ENCODE measurements at regions not wholly inside any gene's neighbourhood (a gene's known extent, or its start where the extent isn't known, plus 50 kb on each side); places are given as distances from the start of the nearest gene placed in this dataset.

DNA sequence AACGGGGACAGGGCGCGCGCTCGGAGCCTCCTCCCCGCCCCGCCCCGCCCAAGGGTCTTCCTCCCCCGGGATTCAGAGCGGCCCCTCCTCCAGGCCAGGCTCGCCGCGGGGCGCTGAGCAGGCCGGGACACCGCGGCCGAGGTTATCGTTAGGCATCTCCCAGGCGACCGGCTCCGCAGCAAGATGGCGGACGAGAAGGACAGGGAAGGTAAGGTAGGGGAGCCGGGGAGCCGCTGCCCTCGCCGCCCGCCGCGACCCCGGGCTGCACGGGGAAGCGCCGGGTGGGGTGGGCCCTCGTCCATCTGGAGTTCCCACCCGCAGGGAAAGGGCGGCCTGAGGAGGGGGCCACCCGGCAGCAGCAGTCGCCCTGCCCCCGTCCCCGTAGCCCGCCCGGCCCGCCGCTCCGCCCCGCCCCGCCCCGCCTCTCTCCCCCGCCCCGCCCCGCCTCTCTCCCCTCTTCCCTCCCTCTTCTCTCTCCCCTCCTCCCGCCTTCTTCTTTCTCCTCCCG lies 105.9 kb upstream of the HNRNPU start:
- DNase-seq = peak; percentile 95

DNA sequence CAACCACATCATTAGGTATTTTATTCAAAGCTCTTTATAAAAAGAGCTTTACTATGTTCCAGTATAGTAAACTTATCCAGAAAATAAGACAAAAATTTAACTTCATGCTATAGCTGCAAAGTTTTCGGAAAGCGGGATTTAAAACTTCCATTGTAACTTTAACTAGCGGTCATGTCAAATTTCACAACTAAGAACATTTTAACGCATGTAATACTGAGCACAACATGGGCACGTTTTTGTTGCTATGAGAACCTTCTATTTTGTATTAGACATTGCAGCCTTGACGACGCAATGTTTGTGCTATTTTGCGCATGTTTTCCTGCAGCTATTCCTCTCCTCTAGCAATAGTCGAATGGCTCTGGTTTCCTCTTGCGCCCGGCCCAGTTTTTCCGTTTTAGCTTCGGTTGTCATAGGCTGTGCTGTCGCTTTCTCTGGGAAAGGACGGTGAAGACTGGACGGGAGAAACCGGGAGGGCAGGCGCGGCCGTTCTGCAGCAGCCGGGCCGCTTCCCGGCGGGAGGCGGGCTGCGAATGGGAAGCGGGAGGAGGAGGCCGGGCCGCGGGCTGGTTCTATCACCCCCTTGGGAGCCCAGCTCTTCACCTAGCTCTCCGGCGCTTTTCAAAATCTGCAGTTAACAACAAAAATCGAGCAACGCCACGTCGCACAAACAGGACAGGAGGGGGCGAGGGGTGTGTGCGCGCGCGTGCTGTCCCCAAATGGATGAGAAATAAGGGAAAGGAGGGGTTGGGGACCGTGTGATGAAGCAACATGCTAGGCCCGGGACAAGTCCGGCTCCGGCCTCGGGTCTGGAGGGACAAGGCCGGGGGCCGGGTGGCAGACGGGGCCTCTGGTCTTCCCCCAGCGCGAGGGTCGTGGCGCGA lies 105.3 kb upstream of the HNRNPU start:
- DNase-seq = peak; percentile 86

GRCh38 chr1:244968881-244969280 lies 104.5 kb upstream of the HNRNPU start:
- no peak for DNase-seq

GRCh38 chr1:244968471-244968871 lies 104.1 kb upstream of the HNRNPU start:
- DNase-seq = no peak

DNA sequence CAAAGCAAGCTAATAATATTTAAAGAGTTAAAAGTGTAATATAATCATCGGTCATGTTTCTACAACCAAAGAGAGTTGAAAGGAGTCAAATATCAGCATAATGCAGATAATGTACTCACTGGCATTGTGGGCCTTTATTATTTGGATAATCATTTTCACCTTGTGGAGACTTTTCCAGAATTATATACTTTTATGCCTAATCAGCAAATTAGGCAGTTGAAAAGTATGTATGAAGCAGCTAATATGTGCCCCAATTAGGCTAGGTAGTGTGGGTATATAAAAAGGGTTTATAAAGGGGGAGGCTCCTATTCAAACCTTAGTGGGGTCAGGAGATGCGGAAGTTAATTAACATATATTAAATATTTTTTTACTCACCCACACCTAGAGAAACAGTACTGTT lies 102.8 kb upstream of the HNRNPU start:
- no peak for DNase-seq

DNA sequence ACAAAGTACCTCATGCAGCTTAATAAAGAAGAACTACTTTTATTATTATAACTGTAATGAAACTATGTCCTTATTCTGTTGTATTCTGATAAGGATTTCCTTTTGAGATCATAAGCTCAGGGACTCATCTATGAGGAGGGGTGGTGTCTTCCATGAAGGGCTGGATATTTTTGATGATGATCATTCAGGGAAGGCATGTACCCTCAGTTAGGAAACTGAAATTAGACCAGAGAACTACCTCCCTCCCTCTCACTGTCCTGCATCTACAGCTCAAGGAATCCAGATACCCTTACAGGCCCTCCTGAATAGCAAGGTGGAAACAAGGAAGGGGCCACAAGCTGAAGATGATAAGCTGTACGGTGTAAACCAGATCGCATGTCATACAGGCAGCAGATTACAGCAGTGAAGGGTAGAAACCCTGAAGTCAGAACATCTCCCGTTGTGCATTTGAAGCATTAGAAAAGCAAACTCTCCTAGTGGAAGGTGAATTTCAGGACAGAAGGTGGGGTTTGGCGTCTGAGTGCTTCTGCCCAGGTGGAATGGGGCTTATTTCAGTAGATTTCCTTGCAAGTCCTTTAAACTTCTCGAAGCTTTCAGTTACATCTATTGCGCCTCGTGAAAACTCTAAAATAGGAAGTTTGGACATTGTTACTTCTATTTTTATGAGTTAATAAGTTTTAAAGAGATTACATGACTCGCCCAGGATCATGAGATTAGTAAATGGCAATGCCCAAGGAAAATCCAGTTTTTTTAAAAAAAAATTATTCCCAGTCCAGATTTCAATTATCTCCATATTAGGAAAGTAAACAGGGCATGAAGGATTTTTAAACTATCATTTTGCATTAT lies 101.1 kb upstream of the HNRNPU start:
- DNase-seq = no peak

GRCh38 chr1:244964112-244964971 lies 100.0 kb upstream of the HNRNPU start:
- DNase-seq = no peak

GRCh38 chr1:244963231-244963826 lies 99.0 kb upstream of the HNRNPU start:
- DNase-seq = no peak

DNA sequence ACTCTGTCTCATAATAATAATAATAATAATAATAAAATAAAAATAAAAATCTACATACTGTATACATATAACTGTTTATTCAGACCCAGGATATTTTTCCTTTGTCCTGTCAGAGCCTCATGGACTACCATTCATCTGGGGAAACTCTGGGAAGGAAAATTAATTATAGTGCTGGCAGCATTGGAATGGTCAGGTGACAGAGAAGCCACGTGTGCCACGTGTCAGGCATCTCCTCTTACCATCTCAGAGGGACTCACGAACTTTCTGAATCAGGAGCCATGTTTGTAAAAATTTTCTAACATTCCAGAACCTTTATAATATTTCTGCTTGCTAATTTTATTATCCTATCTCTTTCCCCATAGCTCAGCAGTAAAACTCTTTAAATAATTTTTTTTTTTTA lies 97.8 kb upstream of the HNRNPU start:
- DNase-seq = peak; percentile 32

- DNase-seq = no peak
Measured at GRCh38 chr1:244960904-244961303, 96.6 kb upstream of the HNRNPU start.

- DNase-seq = no peak
Measured at GRCh38 chr1:244958593-244958992, 94.2 kb upstream of the HNRNPU start.

GRCh38 chr1:244957525-244957924 lies 93.2 kb upstream of the HNRNPU start:
- no peak for DNase-seq

DNA sequence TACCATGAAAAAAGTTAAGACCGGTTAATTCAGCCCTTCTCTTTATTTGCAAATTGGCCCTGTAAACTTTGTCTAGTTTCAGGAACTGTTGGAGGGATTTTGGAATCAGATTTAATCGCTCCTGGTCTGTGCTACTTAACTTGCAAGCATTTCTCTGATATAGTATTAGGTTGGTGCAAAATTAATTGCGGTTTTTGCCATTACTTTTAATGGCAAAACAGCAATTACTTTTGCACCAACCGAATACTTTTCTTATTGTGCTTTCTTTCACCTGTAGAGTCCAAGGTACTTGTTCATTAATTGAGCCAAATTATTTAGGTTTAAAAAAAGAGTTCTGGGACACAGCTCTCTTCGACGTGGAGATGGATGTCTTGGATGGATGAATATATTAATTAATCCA lies 92.8 kb upstream of the HNRNPU start:
- no peak for DNase-seq

- DNase-seq = no peak
Measured at GRCh38 chr1:244955661-244956060, 91.3 kb upstream of the HNRNPU start.

- DNase-seq = no peak
Measured at GRCh38 chr1:244954359-244954758, 90.0 kb upstream of the HNRNPU start.

DNA sequence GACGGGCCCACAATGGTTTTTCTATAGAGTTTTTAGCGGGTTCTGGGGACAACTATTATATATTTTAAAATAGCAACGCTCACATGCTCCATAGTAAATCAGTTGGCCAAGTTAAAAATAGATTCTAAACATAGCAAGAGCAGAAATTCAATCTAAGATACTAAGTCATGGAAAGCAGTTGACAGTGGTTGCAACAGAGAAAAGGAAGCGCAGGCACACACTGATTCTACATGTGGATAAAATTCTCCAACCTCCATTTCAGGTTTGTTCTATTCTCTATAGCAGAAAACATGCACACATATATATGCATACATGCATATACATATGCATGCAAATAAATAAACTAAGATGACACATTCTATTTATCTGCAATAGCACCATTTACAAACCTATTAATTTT lies 89.6 kb upstream of the HNRNPU start:
- no peak for DNase-seq

DNA sequence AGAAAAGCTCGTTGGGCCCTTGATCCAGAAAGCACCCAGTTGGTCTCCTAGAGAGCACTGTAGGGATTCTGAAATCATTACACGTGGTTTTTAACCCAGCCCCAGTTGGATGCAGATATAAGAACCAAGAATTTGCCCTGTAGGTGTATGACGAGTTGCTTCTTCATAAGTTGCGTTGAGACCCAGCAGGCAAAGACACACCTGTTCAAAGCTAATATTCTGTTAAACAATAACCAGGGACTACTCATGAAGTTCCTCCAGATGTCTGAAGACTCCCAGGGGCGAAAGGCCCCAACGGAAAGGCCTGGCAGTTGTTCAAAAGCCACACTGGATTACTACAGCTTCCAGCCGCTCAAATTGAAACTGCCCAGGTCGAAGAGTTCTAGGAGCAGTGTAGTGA lies 88.6 kb upstream of the HNRNPU start:
- no peak for DNase-seq

DNA sequence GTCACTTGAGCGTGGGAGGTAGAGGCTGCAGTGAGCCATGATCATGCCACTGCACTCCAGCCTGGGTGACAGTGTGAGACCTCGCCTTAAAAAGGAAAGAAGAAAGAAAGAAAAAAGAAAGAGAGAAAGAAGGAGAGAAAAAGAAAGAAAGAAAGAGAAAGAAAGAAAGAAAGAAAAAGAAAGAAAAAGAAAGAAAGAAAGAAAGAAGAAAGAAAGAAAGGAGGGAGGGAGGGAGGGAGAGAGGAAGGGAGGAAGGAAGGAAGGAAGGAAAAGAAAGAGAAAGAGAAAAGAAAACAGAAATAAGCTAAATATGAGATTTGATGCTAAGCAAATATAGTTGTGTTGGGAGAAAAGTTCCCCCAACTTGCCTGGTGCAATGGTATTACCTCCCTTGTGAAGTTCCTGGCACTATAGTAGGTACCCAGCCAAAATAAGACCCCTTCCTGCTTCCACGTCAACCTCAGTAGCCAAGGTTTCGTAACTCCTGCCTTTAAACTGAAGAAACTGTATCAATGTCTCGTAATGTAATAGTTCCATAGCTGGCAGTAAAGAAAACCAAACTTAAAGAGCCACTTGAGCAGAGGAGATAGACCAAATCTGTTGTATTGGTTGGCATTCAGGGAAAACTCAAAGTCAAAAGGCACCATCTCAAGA lies 88.1 kb upstream of the HNRNPU start:
- DNase-seq = no peak

GRCh38 chr1:244948416-244948815 lies 84.1 kb upstream of the HNRNPU start:
- no peak for DNase-seq

DNA sequence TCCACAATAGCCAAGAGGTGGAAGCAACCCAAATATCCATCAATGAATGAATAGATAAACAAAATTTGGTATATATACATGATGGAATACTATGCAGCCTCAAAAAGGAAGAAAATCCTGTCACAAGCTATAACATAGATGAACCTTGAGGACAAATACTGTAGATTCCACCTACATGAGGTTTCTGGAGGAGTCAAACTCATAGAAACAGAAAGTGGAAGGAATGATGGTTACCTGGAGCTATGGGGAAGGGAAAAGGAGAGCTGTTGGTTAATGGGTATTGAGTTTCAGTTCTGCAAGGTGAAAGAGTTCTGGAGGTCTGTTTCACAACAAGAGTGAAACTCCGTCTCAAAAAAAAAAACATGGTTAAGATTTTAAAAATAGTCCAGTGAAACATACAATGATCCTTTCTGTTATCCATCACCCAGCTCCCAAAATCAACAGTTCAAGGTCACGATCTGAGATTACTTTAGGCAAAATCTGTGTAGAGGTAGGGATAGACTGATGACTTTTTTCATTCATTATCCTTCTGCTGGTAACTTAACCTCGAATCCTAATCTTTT lies 80.8 kb upstream of the HNRNPU start:
- no peak for DNase-seq

DNA sequence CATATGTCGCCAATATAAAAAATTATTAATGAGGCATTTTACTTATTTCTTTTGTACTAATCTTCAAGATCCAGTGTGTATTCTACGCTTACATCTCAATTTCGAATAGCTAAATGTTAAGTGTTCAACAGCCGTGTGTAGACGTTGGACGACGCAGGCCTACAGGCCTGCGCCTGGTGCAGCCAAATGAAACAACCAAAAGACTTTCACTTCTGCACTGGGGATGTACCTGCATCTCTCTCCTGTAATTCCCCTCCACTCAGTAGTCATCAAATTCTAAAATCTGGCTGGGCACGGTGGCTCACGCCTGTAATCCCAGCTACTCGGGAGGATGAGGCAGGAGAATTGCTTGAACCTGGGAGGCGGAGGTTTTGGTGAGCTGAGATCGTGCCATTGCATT lies 76.8 kb upstream of the HNRNPU start:
- no peak for DNase-seq

GRCh38 chr1:244937099-244937498 lies 72.8 kb upstream of the HNRNPU start:
- DNase-seq = no peak
